ENCODE measurements at regions not wholly inside any gene's neighbourhood (a gene's known extent, or its start where the extent isn't known, plus 50 kb on each side); places are given as distances from the start of the nearest gene placed in this dataset.

- no peak for TF ChIP-seq CTCF (conservative IDR thresholded peaks at IDR 0.05)
- no peak overlapping the region for H3K27ac ChIP-seq
These were observed 248.1 kb downstream of the PIK3R1 start for GRCh38 chr5:68463606-68464005.

- TF ChIP-seq CTCF (conservative IDR thresholded peaks at IDR 0.05): no peak
- no peak overlapping the region for H3K27ac ChIP-seq
These were observed 248.9 kb downstream of the PIK3R1 start for GRCh38 chr5:68464424-68464823.

GRCh38 chr5:68465133-68465532 is 249.6 kb downstream of the PIK3R1 start:
- TF ChIP-seq CTCF (conservative IDR thresholded peaks at IDR 0.05): no peak
- H3K27ac ChIP-seq: no peak overlapping the region

GRCh38 chr5:68465934-68466551 is 250.5 kb downstream of the PIK3R1 start:
- H3K27ac ChIP-seq: no peak overlapping the region
- no peak for TF ChIP-seq CTCF (conservative IDR thresholded peaks at IDR 0.05)

GRCh38 chr5:68467208-68467607 is 251.7 kb downstream of the PIK3R1 start:
- TF ChIP-seq CTCF (conservative IDR thresholded peaks at IDR 0.05): no peak
- no peak overlapping the region for H3K27ac ChIP-seq

DNA sequence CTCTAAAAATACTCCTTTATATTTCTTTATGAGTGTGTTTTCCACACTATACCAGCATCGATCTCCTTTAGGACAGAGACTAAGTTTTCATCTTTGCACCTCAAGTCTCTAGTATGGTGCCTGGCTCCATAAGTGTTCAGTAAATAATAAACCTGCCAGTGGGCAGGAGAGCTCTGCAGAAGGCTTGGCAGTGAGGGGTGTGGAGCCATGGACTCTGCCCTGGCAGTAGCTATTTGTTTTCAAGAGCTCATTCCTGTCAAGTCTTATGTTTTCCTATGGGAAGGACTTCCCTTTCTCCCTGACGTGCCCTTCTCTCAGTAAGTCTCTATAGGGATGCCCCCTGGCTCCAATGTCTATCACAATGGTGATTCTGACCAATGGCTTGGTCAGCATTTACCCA is 252.2 kb downstream of the PIK3R1 start:
- H3K27ac ChIP-seq: no peak overlapping the region
- TF ChIP-seq CTCF (conservative IDR thresholded peaks at IDR 0.05): no peak

- no peak for TF ChIP-seq CTCF (conservative IDR thresholded peaks at IDR 0.05)
- no peak overlapping the region for H3K27ac ChIP-seq
These were observed 252.8 kb downstream of the PIK3R1 start for GRCh38 chr5:68468322-68468721.
